ENCODE measurements at regions not wholly inside any gene's neighbourhood (a gene's known extent, or its start where the extent isn't known, plus 50 kb on each side); places are given as distances from the start of the nearest gene placed in this dataset.

- H3K4me1 Mint-ChIP-seq, result no peaks in the 10 kb centered on the region
- no peak overlapping the region for H3K27ac ChIP-seq (ENCODE audit: low read depth, low read length)
- H3K36me3 Mint-ChIP-seq, result no peaks in the 10 kb centered on the region
- H3K4me1 ChIP-seq (ENCODE audit: control insufficient read depth in 2 of 2, insufficient read depth in 2 of 2, low read length in 2 of 2), result no peaks in the 10 kb centered on the region
- H3K27me3 ChIP-seq (ENCODE audit: control insufficient read depth in 2 of 2, insufficient read depth in 2 of 2, low read length in 2 of 2), result no peaks in the 10 kb centered on the region
- intact Hi-C loops (cut with micrococcal nuclease), result no loop called here
- H3K27ac Mint-ChIP-seq, result no peak overlapping the region
- H3K27me3 Mint-ChIP-seq, result peaks cover 6 to 38% (median 25%) of the 10 kb centered on the region in 5 donors
- ATAC-seq, result no peak
- DNase-seq, result no peak
- H3K9me3 ChIP-seq (ENCODE audit: control insufficient read depth in 2 of 3, low read length in 3 of 3), result no peaks in the 10 kb centered on the region
- H3K4me3 ChIP-seq (ENCODE audit: low read length), result no peak overlapping the region
- POLR2A ChIA-PET, result no interaction called here
- no peaks in the 10 kb centered on the region for H3K9me3 Mint-ChIP-seq
- H3K4me3 Mint-ChIP-seq, result no peak overlapping the region
- no peaks in the 10 kb centered on the region for H3K36me3 ChIP-seq (ENCODE audit: control insufficient read depth in 2 of 3, insufficient read depth in 3 of 3, low read length in 3 of 3)
- CTCF ChIA-PET, result no interaction called here
Observed at GRCh38 chr21:35645991-35646390, 414.3 kb downstream of the SETD4 start.

GRCh38 chr21:35644523-35644922 lies 415.8 kb downstream of the SETD4 start:
- peaks cover 0 to 34% (median 17%) of the 10 kb centered on the region in 5 donors for H3K27me3 Mint-ChIP-seq
- CTCF ChIA-PET, result no interaction called here

GRCh38 chr21:35643176-35643575 lies 417.1 kb downstream of the SETD4 start:
- no peak overlapping the region for H3K27ac Mint-ChIP-seq
- intact Hi-C loops (cut with micrococcal nuclease), result no loop called here
- Histone ChIP-seq H3K27me3 (ENCODE audit: control insufficient read depth in 2 of 2, insufficient read depth in 2 of 2, low read length in 2 of 2) (no peaks in the 10 kb centered on the region), H3K4me1 (ENCODE audit: control insufficient read depth in 2 of 2, insufficient read depth in 2 of 2, low read length in 2 of 2) (no peaks in the 10 kb centered on the region), H3K9me3 (ENCODE audit: control insufficient read depth in 2 of 3, low read length in 3 of 3) (no peaks in the 10 kb centered on the region), H3K4me3 (ENCODE audit: low read length) (no peak overlapping the region), H3K27ac (ENCODE audit: low read depth, low read length) (no peak overlapping the region), H3K36me3 (ENCODE audit: control insufficient read depth in 2 of 3, insufficient read depth in 3 of 3, low read length in 3 of 3) (no peaks in the 10 kb centered on the region)
- POLR2A ChIA-PET, result no interaction called here
- no peaks in the 10 kb centered on the region for H3K4me1 Mint-ChIP-seq
- no peaks in the 10 kb centered on the region for H3K9me3 Mint-ChIP-seq
- ATAC-seq, result no peak
- H3K27me3 Mint-ChIP-seq, result peaks cover 0 to 35% (median 12%) of the 10 kb centered on the region in 5 donors
- CTCF ChIA-PET, result no interaction called here
- DNase-seq, result no peak
- H3K36me3 Mint-ChIP-seq, result no peaks in the 10 kb centered on the region
- H3K4me3 Mint-ChIP-seq, result no peak overlapping the region

More at GRCh38 chr21:35644523-35644922, 415.8 kb downstream of the SETD4 start:
- intact Hi-C loops (cut with micrococcal nuclease), result no loop called here
- Mint-ChIP-seq H3K9me3 (no peaks in the 10 kb centered on the region), H3K4me3 (no peak overlapping the region), H3K27ac (no peak overlapping the region), H3K36me3 (no peaks in the 10 kb centered on the region), H3K4me1 (no peaks in the 10 kb centered on the region)
- Histone ChIP-seq H3K4me1 (ENCODE audit: control insufficient read depth in 2 of 2, insufficient read depth in 2 of 2, low read length in 2 of 2) (no peaks in the 10 kb centered on the region), H3K36me3 (ENCODE audit: control insufficient read depth in 2 of 3, insufficient read depth in 3 of 3, low read length in 3 of 3) (no peaks in the 10 kb centered on the region), H3K4me3 (ENCODE audit: low read length) (no peak overlapping the region), H3K27me3 (ENCODE audit: control insufficient read depth in 2 of 2, insufficient read depth in 2 of 2, low read length in 2 of 2) (no peaks in the 10 kb centered on the region), H3K9me3 (ENCODE audit: control insufficient read depth in 2 of 3, low read length in 3 of 3) (no peaks in the 10 kb centered on the region), H3K27ac (ENCODE audit: low read depth, low read length) (no peak overlapping the region)
- POLR2A ChIA-PET, result interaction anchor here (0.7 kb wide), 1 partner anchor 1517 kb away, joined by 3 read pairs; no protein-coding TSS in a partner anchor
- DNase-seq (no peak), ATAC-seq (no peak)

GRCh38 chr21:35641271-35642016 lies 418.9 kb downstream of the SETD4 start:
- Mint-ChIP-seq H3K9me3 (no peaks in the 10 kb centered on the region), H3K4me1 (no peaks in the 10 kb centered on the region), H3K36me3 (no peaks in the 10 kb centered on the region), H3K27me3 (peaks cover 4 to 35% (median 12%) of the 10 kb centered on the region in 5 donors), H3K4me3 (no peak overlapping the region), H3K27ac (no peak overlapping the region)
- no peak overlapping the region for H3K4me3 ChIP-seq (ENCODE audit: low read length)
- ChIA-PET CTCF (no interaction called here), POLR2A (no interaction called here)
- H3K27me3 ChIP-seq (ENCODE audit: control insufficient read depth in 2 of 2, insufficient read depth in 2 of 2, low read length in 2 of 2), result no peaks in the 10 kb centered on the region
- no peaks in the 10 kb centered on the region for H3K4me1 ChIP-seq (ENCODE audit: control insufficient read depth in 2 of 2, insufficient read depth in 2 of 2, low read length in 2 of 2)
- intact Hi-C loops (cut with micrococcal nuclease), result no loop called here
- no peak for DNase-seq
- no peaks in the 10 kb centered on the region for H3K9me3 ChIP-seq (ENCODE audit: control insufficient read depth in 2 of 3, low read length in 3 of 3)
- ATAC-seq, result no peak
- no peak overlapping the region for H3K27ac ChIP-seq (ENCODE audit: low read depth, low read length)
- H3K36me3 ChIP-seq (ENCODE audit: control insufficient read depth in 2 of 3, insufficient read depth in 3 of 3, low read length in 3 of 3), result no peaks in the 10 kb centered on the region

GRCh38 chr21:35637431-35637830 lies 422.9 kb downstream of the SETD4 start:
- Mint-ChIP-seq H3K4me3 (no peak overlapping the region), H3K36me3 (no peaks in the 10 kb centered on the region), H3K9me3 (no peaks in the 10 kb centered on the region), H3K27ac (no peak overlapping the region), H3K4me1 (no peaks in the 10 kb centered on the region), H3K27me3 (peaks cover 4 to 20% (median 6%) of the 10 kb centered on the region in 5 donors)
- Histone ChIP-seq H3K27ac (ENCODE audit: low read depth, low read length) (no peak overlapping the region), H3K4me3 (ENCODE audit: low read length) (no peak overlapping the region), H3K9me3 (ENCODE audit: control insufficient read depth in 2 of 3, low read length in 3 of 3) (no peaks in the 10 kb centered on the region), H3K36me3 (ENCODE audit: control insufficient read depth in 2 of 3, insufficient read depth in 3 of 3, low read length in 3 of 3) (no peaks in the 10 kb centered on the region), H3K27me3 (ENCODE audit: control insufficient read depth in 2 of 2, insufficient read depth in 2 of 2, low read length in 2 of 2) (no peaks in the 10 kb centered on the region), H3K4me1 (ENCODE audit: control insufficient read depth in 2 of 2, insufficient read depth in 2 of 2, low read length in 2 of 2) (no peaks in the 10 kb centered on the region)
- ATAC-seq, result no peak
- intact Hi-C loops (cut with micrococcal nuclease), result no loop called here
- DNase-seq, result no peak
- ChIA-PET CTCF (no interaction called here), POLR2A (no interaction called here)

GRCh38 chr21:35635994-35636393 lies 424.3 kb downstream of the SETD4 start:
- DNase-seq (no peak), ATAC-seq (no peak)
- Mint-ChIP-seq H3K4me3 (no peak overlapping the region), H3K27ac (no peak overlapping the region), H3K27me3 (peaks cover 0 to 16% (median 6%) of the 10 kb centered on the region in 5 donors), H3K36me3 (no peaks in the 10 kb centered on the region), H3K4me1 (no peaks in the 10 kb centered on the region), H3K9me3 (no peaks in the 10 kb centered on the region)
- ChIA-PET CTCF (no interaction called here), POLR2A (no interaction called here)
- H3K4me3 ChIP-seq (ENCODE audit: low read length), result no peak overlapping the region
- no peaks in the 10 kb centered on the region for H3K36me3 ChIP-seq (ENCODE audit: control insufficient read depth in 2 of 3, insufficient read depth in 3 of 3, low read length in 3 of 3)
- H3K9me3 ChIP-seq (ENCODE audit: control insufficient read depth in 2 of 3, low read length in 3 of 3), result no peaks in the 10 kb centered on the region
- intact Hi-C loops (cut with micrococcal nuclease), result no loop called here
- no peaks in the 10 kb centered on the region for H3K27me3 ChIP-seq (ENCODE audit: control insufficient read depth in 2 of 2, insufficient read depth in 2 of 2, low read length in 2 of 2)
- H3K4me1 ChIP-seq (ENCODE audit: control insufficient read depth in 2 of 2, insufficient read depth in 2 of 2, low read length in 2 of 2), result no peaks in the 10 kb centered on the region
- H3K27ac ChIP-seq (ENCODE audit: low read depth, low read length), result no peak overlapping the region

- intact Hi-C loops (cut with micrococcal nuclease), result no loop called here
- H3K36me3 Mint-ChIP-seq, result no peaks in the 10 kb centered on the region
- no peak overlapping the region for H3K27ac Mint-ChIP-seq
- H3K27me3 ChIP-seq (ENCODE audit: control insufficient read depth in 2 of 2, insufficient read depth in 2 of 2, low read length in 2 of 2), result no peaks in the 10 kb centered on the region
- H3K9me3 Mint-ChIP-seq, result no peaks in the 10 kb centered on the region
- CTCF ChIA-PET, result no interaction called here
- no peaks in the 10 kb centered on the region for H3K4me1 ChIP-seq (ENCODE audit: control insufficient read depth in 2 of 2, insufficient read depth in 2 of 2, low read length in 2 of 2)
- DNase-seq, result no peak
- H3K4me3 ChIP-seq (ENCODE audit: low read length), result no peak overlapping the region
- ATAC-seq, result no peak
- no peak overlapping the region for H3K4me3 Mint-ChIP-seq
- POLR2A ChIA-PET, result no interaction called here
- no peaks in the 10 kb centered on the region for H3K4me1 Mint-ChIP-seq
- H3K27ac ChIP-seq (ENCODE audit: low read depth, low read length), result no peak overlapping the region
- H3K27me3 Mint-ChIP-seq, result peaks cover 0 to 13% (median 6%) of the 10 kb centered on the region in 5 donors
- H3K36me3 ChIP-seq (ENCODE audit: control insufficient read depth in 2 of 3, insufficient read depth in 3 of 3, low read length in 3 of 3), result no peaks in the 10 kb centered on the region
- no peaks in the 10 kb centered on the region for H3K9me3 ChIP-seq (ENCODE audit: control insufficient read depth in 2 of 3, low read length in 3 of 3)
Observed at GRCh38 chr21:35635261-35635660, 425.1 kb downstream of the SETD4 start.
